ENCODE measurements at regions not wholly inside any gene's neighbourhood (a gene's known extent, or its start where the extent isn't known, plus 50 kb on each side); places are given as distances from the start of the nearest gene placed in this dataset.

DNA sequence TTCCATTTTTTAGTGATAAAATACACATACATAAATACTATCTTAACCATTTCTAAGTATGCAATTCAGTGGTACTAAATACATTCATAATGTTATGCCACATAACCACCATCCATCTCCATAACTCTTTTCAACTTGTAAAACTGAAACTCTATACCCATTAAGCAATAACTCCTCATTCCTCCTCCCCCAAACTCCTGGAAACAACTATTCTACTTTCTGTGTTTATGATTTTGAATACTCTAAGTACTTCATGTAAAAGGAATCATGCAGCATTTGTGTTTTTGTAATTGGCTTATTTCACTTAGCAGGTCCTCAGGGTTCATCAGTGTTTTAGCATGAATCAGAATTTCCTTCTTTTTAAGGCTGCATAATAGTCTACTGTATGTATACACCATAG is 131.8 kb downstream of the TES start (continued):
- no peak for TF ChIP-seq ZBTB26 (tag by site-specific recombination; optimal IDR thresholded peaks at IDR 0.05)
- no peak for TF ChIP-seq ZNF266 (tag by site-specific recombination; IDR thresholded peaks at IDR 0.05; ENCODE audit: low read depth)
- no peak for TF ChIP-seq ZBTB1 (tag by site-specific recombination; IDR thresholded peaks at IDR 0.05)
- peak; percentile 66; the same call in 1 of the 2 replicates for TF ChIP-seq ZNF600 (tag by site-specific recombination; IDR thresholded peaks at IDR 0.05)
- TF ChIP-seq, protein P1, sequence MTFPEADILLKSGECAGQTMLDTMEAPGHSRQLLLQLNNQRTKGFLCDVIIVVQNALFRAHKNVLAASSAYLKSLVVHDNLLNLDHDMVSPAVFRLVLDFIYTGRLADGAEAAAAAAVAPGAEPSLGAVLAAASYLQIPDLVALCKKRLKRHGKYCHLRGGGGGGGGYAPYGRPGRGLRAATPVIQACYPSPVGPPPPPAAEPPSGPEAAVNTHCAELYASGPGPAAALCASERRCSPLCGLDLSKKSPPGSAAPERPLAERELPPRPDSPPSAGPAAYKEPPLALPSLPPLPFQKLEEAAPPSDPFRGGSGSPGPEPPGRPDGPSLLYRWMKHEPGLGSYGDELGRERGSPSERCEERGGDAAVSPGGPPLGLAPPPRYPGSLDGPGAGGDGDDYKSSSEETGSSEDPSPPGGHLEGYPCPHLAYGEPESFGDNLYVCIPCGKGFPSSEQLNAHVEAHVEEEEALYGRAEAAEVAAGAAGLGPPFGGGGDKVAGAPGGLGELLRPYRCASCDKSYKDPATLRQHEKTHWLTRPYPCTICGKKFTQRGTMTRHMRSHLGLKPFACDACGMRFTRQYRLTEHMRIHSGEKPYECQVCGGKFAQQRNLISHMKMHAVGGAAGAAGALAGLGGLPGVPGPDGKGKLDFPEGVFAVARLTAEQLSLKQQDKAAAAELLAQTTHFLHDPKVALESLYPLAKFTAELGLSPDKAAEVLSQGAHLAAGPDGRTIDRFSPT (tag by site-specific recombination; IDR thresholded peaks at IDR 0.05), result no peak
- no peak for TF ChIP-seq REST (tag by site-specific recombination; IDR thresholded peaks at IDR 0.05)
- no peak for TF ChIP-seq ZNF211 (tag by site-specific recombination; IDR thresholded peaks at IDR 0.05; ENCODE audit: low read depth)
- no peak for TF ChIP-seq ZNF561 (tag by site-specific recombination; IDR thresholded peaks at IDR 0.05; ENCODE audit: borderline replicate concordance)
- TF ChIP-seq, protein P2, sequence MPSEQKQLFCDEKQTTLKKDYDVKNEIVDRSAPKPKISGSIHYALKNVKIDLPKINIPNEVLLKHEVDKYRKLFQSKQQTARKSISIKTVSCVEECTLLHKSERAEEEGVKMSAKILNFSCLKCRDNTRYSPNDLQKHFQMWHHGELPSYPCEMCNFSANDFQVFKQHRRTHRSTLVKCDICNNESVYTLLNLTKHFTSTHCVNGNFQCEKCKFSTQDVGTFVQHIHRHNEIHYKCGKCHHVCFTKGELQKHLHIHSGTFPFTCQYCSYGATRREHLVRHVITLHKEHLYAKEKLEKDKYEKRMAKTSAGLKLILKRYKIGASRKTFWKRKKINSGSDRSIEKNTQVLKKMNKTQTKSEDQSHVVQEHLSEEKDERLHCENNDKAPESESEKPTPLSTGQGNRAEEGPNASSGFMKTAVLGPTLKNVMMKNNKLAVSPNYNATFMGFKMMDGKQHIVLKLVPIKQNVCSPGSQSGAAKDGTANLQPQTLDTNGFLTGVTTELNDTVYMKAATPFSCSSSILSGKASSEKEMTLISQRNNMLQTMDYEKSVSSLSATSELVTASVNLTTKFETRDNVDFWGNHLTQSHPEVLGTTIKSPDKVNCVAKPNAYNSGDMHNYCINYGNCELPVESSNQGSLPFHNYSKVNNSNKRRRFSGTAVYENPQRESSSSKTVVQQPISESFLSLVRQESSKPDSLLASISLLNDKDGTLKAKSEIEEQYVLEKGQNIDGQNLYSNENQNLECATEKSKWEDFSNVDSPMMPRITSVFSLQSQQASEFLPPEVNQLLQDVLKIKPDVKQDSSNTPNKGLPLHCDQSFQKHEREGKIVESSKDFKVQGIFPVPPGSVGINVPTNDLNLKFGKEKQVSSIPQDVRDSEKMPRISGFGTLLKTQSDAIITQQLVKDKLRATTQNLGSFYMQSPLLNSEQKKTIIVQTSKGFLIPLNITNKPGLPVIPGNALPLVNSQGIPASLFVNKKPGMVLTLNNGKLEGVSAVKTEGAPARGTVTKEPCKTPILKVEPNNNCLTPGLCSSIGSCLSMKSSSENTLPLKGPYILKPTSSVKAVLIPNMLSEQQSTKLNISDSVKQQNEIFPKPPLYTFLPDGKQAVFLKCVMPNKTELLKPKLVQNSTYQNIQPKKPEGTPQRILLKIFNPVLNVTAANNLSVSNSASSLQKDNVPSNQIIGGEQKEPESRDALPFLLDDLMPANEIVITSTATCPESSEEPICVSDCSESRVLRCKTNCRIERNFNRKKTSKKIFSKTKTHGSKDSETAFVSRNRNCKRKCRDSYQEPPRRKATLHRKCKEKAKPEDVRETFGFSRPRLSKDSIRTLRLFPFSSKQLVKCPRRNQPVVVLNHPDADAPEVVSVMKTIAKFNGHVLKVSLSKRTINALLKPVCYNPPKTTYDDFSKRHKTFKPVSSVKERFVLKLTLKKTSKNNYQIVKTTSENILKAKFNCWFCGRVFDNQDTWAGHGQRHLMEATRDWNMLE (tag by site-specific recombination; conservative IDR thresholded peaks at IDR 0.05; ENCODE audit: low read depth), result no peak
- TF ChIP-seq GLI2 (tag by site-specific recombination; IDR thresholded peaks at IDR 0.05; ENCODE audit: borderline replicate concordance, low read depth), result no peak
- TF ChIP-seq KLF1 (tag by site-specific recombination; IDR thresholded peaks at IDR 0.05), result no peak
- TF ChIP-seq ZBTB17 (tag by site-specific recombination; IDR thresholded peaks at IDR 0.05), result peak; percentile 75
- TF ChIP-seq HOXD13 (CRISPR knock-in tag; IDR thresholded peaks at IDR 0.05; ENCODE audit: borderline replicate concordance), result no peak
- no peak for TF ChIP-seq ZNF707 (tag by site-specific recombination; IDR thresholded peaks at IDR 0.05)
- no peak for TF ChIP-seq ZNF664 (tag by site-specific recombination; IDR thresholded peaks at IDR 0.05)
- TF ChIP-seq ZEB2 (tag by site-specific recombination; IDR thresholded peaks at IDR 0.05), result peak; percentile 58; the same call in 1 of the 2 replicates
- peak; percentile 38; the same call in 1 of the 2 replicates for TF ChIP-seq BCL6B (tag by site-specific recombination; IDR thresholded peaks at IDR 0.05)
- peak; percentile 29; the same call in 1 of the 2 replicates for TF ChIP-seq MZF1 (tag by site-specific recombination; IDR thresholded peaks at IDR 0.05; ENCODE audit: borderline replicate concordance)
- no peak for TF ChIP-seq ZNF433 (tag by site-specific recombination; IDR thresholded peaks at IDR 0.05; ENCODE audit: low read depth)
- TF ChIP-seq ZSCAN23 (tag by site-specific recombination; IDR thresholded peaks at IDR 0.05), result no peak
- no peak for TF ChIP-seq ZNF24 (tag by site-specific recombination; IDR thresholded peaks at IDR 0.05)
- TF ChIP-seq ZNF654 (tag by site-specific recombination; IDR thresholded peaks at IDR 0.05; ENCODE audit: low read depth), result no peak
- TF ChIP-seq IKZF3 (tag by site-specific recombination; IDR thresholded peaks at IDR 0.05), result no peak
- TF ChIP-seq ZNF394 (tag by site-specific recombination; IDR thresholded peaks at IDR 0.05; ENCODE audit: borderline replicate concordance), result no peak
- TF ChIP-seq ZNF23 (tag by site-specific recombination; IDR thresholded peaks at IDR 0.05; ENCODE audit: borderline replicate concordance), result no peak
- TF ChIP-seq ZNF335 (tag by site-specific recombination; conservative IDR thresholded peaks at IDR 0.05), result no peak
- TF ChIP-seq ELK4 (IDR thresholded peaks at IDR 0.05; ENCODE audit: borderline replicate concordance, low read depth, low read length), result no peak
